Astrocyte (in vitro differentiated cells and primary cell): ENCODE measurements at regions not wholly inside any gene's neighbourhood (a gene's known extent, or its start where the extent isn't known, plus 50 kb on each side); places are given as distances from the start of the nearest gene placed in this dataset.

Experiments
- DNase-seq: peaks from one replicate; pipeline ENCODE4 v3.0.0-alpha.2; 2010; ENCODE audit warnings: low read depth
- FAIRE-seq: peaks from 2 replicates; lab custom pipeline; 2011; peaks lifted over from hg19 to GRCh38; lab: Jason Lieb, UNC
- H2AFZ ChIP-seq: 2 replicates; pipeline ENCODE4 v1.6.0; 2012; ENCODE audit warnings: low read depth, low read length, inconsistent platforms
- H3K27ac ChIP-seq: 2 replicates; pipeline ENCODE4 v1.5.1; 2011; ENCODE audit warnings: low read depth, low read length, inconsistent platforms
- H3K27me3 ChIP-seq: 2 replicates; pipeline ENCODE4 v1.6.0; 2011; ENCODE audit warnings: low read length, inconsistent platforms; ENCODE audit not compliant: insufficient read depth
- H3K36me3 ChIP-seq: 2 replicates; pipeline ENCODE4 v1.5.1; 2011; ENCODE audit warnings: low read length, inconsistent platforms; ENCODE audit not compliant: insufficient read depth
- H3K4me1 ChIP-seq: 2 replicates; pipeline ENCODE4 v1.5.1; 2011; ENCODE audit warnings: low read length, inconsistent platforms; ENCODE audit not compliant: insufficient read depth
- H3K4me2 ChIP-seq: 2 replicates; pipeline ENCODE4 v1.6.0; 2012; ENCODE audit warnings: low read length, inconsistent platforms
- H3K4me3 ChIP-seq: 2 replicates; pipeline ENCODE4 v1.5.1; 2011; ENCODE audit warnings: low read depth, mild to moderate bottlenecking, low read length, inconsistent platforms; ENCODE audit not compliant: insufficient read depth
- H3K79me2 ChIP-seq: 2 replicates; pipeline ENCODE4 v1.6.0; 2012; ENCODE audit warnings: mild to moderate bottlenecking, low read length, inconsistent platforms; ENCODE audit not compliant: insufficient read depth
- H3K9ac ChIP-seq: 2 replicates; pipeline ENCODE4 v1.6.0; 2012; ENCODE audit warnings: mild to moderate bottlenecking, low read length, inconsistent platforms
- H3K9me3 ChIP-seq: 2 replicates; pipeline ENCODE4 v1.5.1; 2012; ENCODE audit warnings: low read depth, mild to moderate bottlenecking, low read length, inconsistent platforms; ENCODE audit not compliant: insufficient read depth
- H4K20me1 ChIP-seq: 2 replicates; pipeline ENCODE4 v1.6.0; 2012; ENCODE audit warnings: low read length, inconsistent platforms; ENCODE audit not compliant: insufficient read depth
- H3K27ac Mint-ChIP-seq: one replicate; pipeline ENCODE4 v1.8.0; 2021; ENCODE audit warnings: mild to moderate bottlenecking, mixed read lengths; ENCODE audit not compliant: unreplicated experiment
- H3K27me3 Mint-ChIP-seq: one replicate; pipeline ENCODE4 v1.8.0; 2021; ENCODE audit warnings: low read depth, mixed read lengths; ENCODE audit not compliant: unreplicated experiment
- H3K36me3 Mint-ChIP-seq: one replicate; pipeline ENCODE4 v1.8.0; 2021; ENCODE audit warnings: low read depth, mixed read lengths; ENCODE audit not compliant: unreplicated experiment
- H3K4me1 Mint-ChIP-seq: one replicate; pipeline ENCODE4 v1.8.0; 2021; ENCODE audit warnings: low read depth, mixed read lengths; ENCODE audit not compliant: unreplicated experiment
- H3K4me3 Mint-ChIP-seq: one replicate; pipeline ENCODE4 v1.8.0; 2021; ENCODE audit warnings: mild to moderate bottlenecking, moderate library complexity, mixed read lengths; ENCODE audit not compliant: unreplicated experiment
- H3K9me3 Mint-ChIP-seq: one replicate; pipeline ENCODE4 v1.8.0; 2021; ENCODE audit warnings: mild to moderate bottlenecking, mixed read lengths; ENCODE audit not compliant: unreplicated experiment
- EZH2 ChIP-seq: IDR thresholded peaks from 2 replicates; pipeline ENCODE4 v1.6.1; 2012; ENCODE audit warnings: mild to moderate bottlenecking, low read length, inconsistent platforms; ENCODE audit not compliant: insufficient read depth
- TF ChIP-seq, protein P1 (sequence below): IDR thresholded peaks from 2 replicates; pipeline ENCODE4 v1.5.1; 2011; ENCODE audit warnings: low read depth, mild to moderate bottlenecking, inconsistent platforms, low read length, moderate library complexity; ENCODE audit not compliant: insufficient read depth

DNA sequence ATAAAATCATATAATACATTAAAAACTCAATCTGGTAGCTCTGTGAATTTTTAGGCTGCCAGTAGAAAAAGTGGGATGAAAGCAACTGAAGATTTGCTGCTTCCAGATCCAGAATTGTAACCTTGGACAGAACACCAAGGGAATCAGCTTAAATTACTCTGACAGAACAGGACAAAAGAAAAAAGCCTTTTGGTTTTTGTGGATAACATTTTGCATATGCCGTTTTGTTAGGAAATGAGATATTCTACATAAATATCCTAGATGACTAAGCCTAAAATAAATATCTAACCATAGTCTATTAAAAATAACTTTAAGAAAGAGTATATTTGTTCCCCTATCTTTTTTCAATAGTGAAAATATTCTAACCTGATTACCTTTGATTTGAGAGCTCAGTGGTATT lies 148.7 kb upstream of the DOCK10 start:
- H3K27me3 ChIP-seq = peaks cover 3% of the 10 kb centered on the region
- H2AFZ ChIP-seq = no peak overlapping the region
- Mint-ChIP-seq H3K4me1 (no peaks in the 10 kb centered on the region), H3K36me3 (no peaks in the 10 kb centered on the region), H3K9me3 (no peaks in the 10 kb centered on the region), H3K27me3 (no peaks in the 10 kb centered on the region), H3K4me3 (no peak overlapping the region), H3K27ac (no peak overlapping the region)
- H3K27ac ChIP-seq = no peak overlapping the region
- no peaks in the 10 kb centered on the region for H4K20me1 ChIP-seq
- H3K9me3 ChIP-seq = no peaks in the 10 kb centered on the region
- no peak for DNase-seq
- H3K4me1 ChIP-seq = no peaks in the 10 kb centered on the region
- no peaks in the 10 kb centered on the region for H3K36me3 ChIP-seq
- no peak overlapping the region for H3K4me2 ChIP-seq
- FAIRE-seq = no peak
- no peak overlapping the region for H3K4me3 ChIP-seq
- no peaks in the 10 kb centered on the region for H3K79me2 ChIP-seq
- no peak overlapping the region for H3K9ac ChIP-seq
- TF ChIP-seq, protein P1, sequence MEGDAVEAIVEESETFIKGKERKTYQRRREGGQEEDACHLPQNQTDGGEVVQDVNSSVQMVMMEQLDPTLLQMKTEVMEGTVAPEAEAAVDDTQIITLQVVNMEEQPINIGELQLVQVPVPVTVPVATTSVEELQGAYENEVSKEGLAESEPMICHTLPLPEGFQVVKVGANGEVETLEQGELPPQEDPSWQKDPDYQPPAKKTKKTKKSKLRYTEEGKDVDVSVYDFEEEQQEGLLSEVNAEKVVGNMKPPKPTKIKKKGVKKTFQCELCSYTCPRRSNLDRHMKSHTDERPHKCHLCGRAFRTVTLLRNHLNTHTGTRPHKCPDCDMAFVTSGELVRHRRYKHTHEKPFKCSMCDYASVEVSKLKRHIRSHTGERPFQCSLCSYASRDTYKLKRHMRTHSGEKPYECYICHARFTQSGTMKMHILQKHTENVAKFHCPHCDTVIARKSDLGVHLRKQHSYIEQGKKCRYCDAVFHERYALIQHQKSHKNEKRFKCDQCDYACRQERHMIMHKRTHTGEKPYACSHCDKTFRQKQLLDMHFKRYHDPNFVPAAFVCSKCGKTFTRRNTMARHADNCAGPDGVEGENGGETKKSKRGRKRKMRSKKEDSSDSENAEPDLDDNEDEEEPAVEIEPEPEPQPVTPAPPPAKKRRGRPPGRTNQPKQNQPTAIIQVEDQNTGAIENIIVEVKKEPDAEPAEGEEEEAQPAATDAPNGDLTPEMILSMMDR = no peak
- no peak for TF ChIP-seq EZH2

DNA sequence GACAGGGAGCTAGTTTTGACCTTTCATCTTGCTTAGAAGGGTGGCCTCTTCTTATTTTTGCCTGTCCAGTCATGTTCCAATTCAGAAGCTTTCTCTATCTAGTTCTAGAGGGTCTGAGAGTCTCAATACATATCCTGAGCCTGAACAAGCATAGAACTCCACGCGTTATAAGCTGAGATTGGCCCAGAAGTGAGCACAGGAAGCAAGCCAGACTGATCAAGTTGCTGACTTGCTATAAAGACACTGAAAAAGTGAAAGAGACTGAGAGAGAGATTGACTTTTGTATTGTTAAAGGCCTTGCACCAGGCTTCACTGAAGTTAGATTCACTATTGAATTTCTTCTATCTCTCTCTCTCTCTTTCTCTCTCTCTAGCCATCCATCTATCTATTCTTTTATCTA lies 142.7 kb upstream of the DOCK10 start:
- FAIRE-seq (no peak), DNase-seq (no peak)
- Mint-ChIP-seq H3K9me3 (no peaks in the 10 kb centered on the region), H3K4me1 (no peaks in the 10 kb centered on the region), H3K27me3 (no peaks in the 10 kb centered on the region), H3K4me3 (no peak overlapping the region), H3K36me3 (no peaks in the 10 kb centered on the region), H3K27ac (no peak overlapping the region)
- Histone ChIP-seq H3K36me3 (no peaks in the 10 kb centered on the region), H3K27me3 (peaks cover 3% of the 10 kb centered on the region), H3K27ac (no peak overlapping the region), H3K79me2 (no peaks in the 10 kb centered on the region), H3K4me1 (no peaks in the 10 kb centered on the region), H3K9me3 (no peaks in the 10 kb centered on the region), H3K4me3 (no peak overlapping the region), H3K4me2 (no peak overlapping the region), H4K20me1 (no peaks in the 10 kb centered on the region), H2AFZ (no peak overlapping the region), H3K9ac (no peak overlapping the region)
- no peak for TF ChIP-seq EZH2
- TF ChIP-seq, protein P1 = no peak

DNA sequence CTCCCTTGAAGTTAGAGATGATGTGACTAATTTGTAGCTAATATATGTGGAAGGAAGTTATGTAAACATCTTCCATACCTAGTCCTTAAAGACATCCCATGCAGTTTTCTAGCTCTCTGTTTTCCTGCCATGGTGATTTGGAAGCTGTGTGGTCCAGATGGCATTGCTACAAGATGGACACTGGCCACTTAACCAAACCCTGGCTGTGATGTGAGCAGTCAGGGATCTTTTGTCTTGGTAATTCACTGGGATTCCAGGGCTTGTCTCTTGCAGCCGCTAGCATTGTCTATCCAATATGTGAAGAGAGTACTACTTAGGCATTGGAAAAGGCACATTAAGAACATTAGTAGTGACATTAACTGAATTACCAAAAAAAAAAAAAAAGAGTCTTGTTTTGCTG lies 139.9 kb upstream of the DOCK10 start:
- Histone ChIP-seq H3K27ac (no peak overlapping the region), H3K9ac (no peak overlapping the region), H3K27me3 (no peaks in the 10 kb centered on the region), H2AFZ (no peak overlapping the region), H3K4me2 (no peak overlapping the region), H3K79me2 (no peaks in the 10 kb centered on the region), H4K20me1 (no peaks in the 10 kb centered on the region), H3K4me3 (no peak overlapping the region), H3K9me3 (no peaks in the 10 kb centered on the region), H3K4me1 (no peaks in the 10 kb centered on the region), H3K36me3 (no peaks in the 10 kb centered on the region)
- DNase-seq = no peak
- Mint-ChIP-seq H3K27me3 (no peaks in the 10 kb centered on the region), H3K27ac (no peak overlapping the region), H3K4me1 (peaks cover under 1% of the 10 kb centered on the region), H3K9me3 (no peaks in the 10 kb centered on the region), H3K36me3 (no peaks in the 10 kb centered on the region), H3K4me3 (no peak overlapping the region)
- FAIRE-seq = no peak
- no peak for TF ChIP-seq EZH2
- TF ChIP-seq, protein P1 = no peak
